Mesenchymal stem cell (in vitro differentiated cells and primary cell): ENCODE measurements at regions not wholly inside any gene's neighbourhood (a gene's known extent, or its start where the extent isn't known, plus 50 kb on each side); places are given as distances from the start of the nearest gene placed in this dataset.

ENCODE experiments used
- DNase-seq: peaks from one replicate; pipeline ENCODE4 v3.0.0-alpha.2; 2013
- H2AFZ ChIP-seq: one replicate; pipeline ENCODE4 v1.6.1; 2013; ENCODE audit warnings: low read depth, mild to moderate bottlenecking, control low read depth, inconsistent platforms, low read length, moderate library complexity
- H2AK5ac ChIP-seq: 2 replicates; pipeline ENCODE4 v1.6.1; 2013; ENCODE audit warnings: low read length, moderate library complexity, mild to moderate bottlenecking, inconsistent platforms; ENCODE audit not compliant: severe bottlenecking
- H2BK120ac ChIP-seq: one replicate; pipeline ENCODE4 v1.6.1; 2013; ENCODE audit warnings: low read depth, mild to moderate bottlenecking, inconsistent platforms, low read length, moderate library complexity
- H2BK12ac ChIP-seq, 2 experiments: one replicate each; pipeline ENCODE4 v1.6.1; 2013; ENCODE audit warnings: inconsistent platforms in 2 of 2, low read length in 2 of 2, mild to moderate bottlenecking in 2 of 2, moderate library complexity in 2 of 2, control low read depth in 1 of 2
- H2BK15ac ChIP-seq: one replicate; pipeline ENCODE4 v1.6.1; 2013; ENCODE audit warnings: mild to moderate bottlenecking, low read depth, inconsistent platforms; ENCODE audit not compliant: poor library complexity, severe bottlenecking
- H2BK5ac ChIP-seq: 2 replicates; pipeline ENCODE4 v1.6.1; 2013; ENCODE audit warnings: low read depth, mild to moderate bottlenecking, low read length, control low read depth, inconsistent platforms; ENCODE audit not compliant: poor library complexity, severe bottlenecking
- H3K14ac ChIP-seq, 2 experiments: one replicate each; pipeline ENCODE4 v1.6.1; 2013; ENCODE audit warnings: inconsistent platforms in 2 of 2, low read length in 2 of 2, control low read depth in 1 of 2, mild to moderate bottlenecking in 1 of 2, moderate library complexity in 1 of 2
- H3K18ac ChIP-seq, 2 experiments: one replicate each; pipeline ENCODE4 v1.6.1; 2013; ENCODE audit warnings: inconsistent platforms in 2 of 2, low read length in 2 of 2, control low read depth in 1 of 2, low read depth in 1 of 2, mild to moderate bottlenecking in 1 of 2
- H3K23ac ChIP-seq, 2 experiments: one replicate each; pipeline ENCODE4 v1.6.1; 2013; ENCODE audit warnings: inconsistent platforms in 2 of 2, low read length in 2 of 2, mild to moderate bottlenecking in 2 of 2, moderate library complexity in 2 of 2, control low read depth in 1 of 2
- H3K27ac ChIP-seq: 2 replicates; pipeline ENCODE4 v1.5.1; 2013; ENCODE audit warnings: mild to moderate bottlenecking, moderate library complexity, low read length, control low read depth, inconsistent platforms; ENCODE audit not compliant: poor library complexity, severe bottlenecking
- H3K27me3 ChIP-seq, 2 experiments: 2 replicates each; pipeline versions ENCODE4 v1.6.1 to v1.7.0; 2013; ENCODE audit warnings: low read length in 2 of 2, mild to moderate bottlenecking in 2 of 2, moderate library complexity in 2 of 2, control low read depth in 1 of 2, inconsistent platforms in 1 of 2; ENCODE audit not compliant: control insufficient read depth in 1 of 2, insufficient read depth in 1 of 2
- H3K36me3 ChIP-seq, 2 experiments: 2 replicates each; pipeline versions ENCODE4 v1.6.1 to v1.7.0; 2013; ENCODE audit warnings: low read length in 2 of 2, control low read depth in 1 of 2, inconsistent platforms in 1 of 2, low read depth in 1 of 2, mild to moderate bottlenecking in 1 of 2; ENCODE audit not compliant: insufficient read depth in 2 of 2, control insufficient read depth in 1 of 2
- H3K4ac ChIP-seq, 2 experiments: one replicate each; pipeline ENCODE4 v1.6.1; 2013; ENCODE audit warnings: inconsistent platforms in 2 of 2, low read length in 2 of 2, mild to moderate bottlenecking in 2 of 2, moderate library complexity in 2 of 2, control low read depth in 1 of 2, low read depth in 1 of 2
- H3K4me1 ChIP-seq: 2 replicates; pipeline ENCODE4 v1.6.1; 2013; ENCODE audit warnings: low read depth, low read length, control low read depth; ENCODE audit not compliant: control insufficient read depth, insufficient read depth
- H3K4me2 ChIP-seq: 2 replicates; pipeline ENCODE4 v1.6.1; 2013; ENCODE audit warnings: low read length, mild to moderate bottlenecking, inconsistent platforms; ENCODE audit not compliant: poor library complexity, severe bottlenecking
- H3K4me3 ChIP-seq, 2 experiments: 2 replicates each; pipeline versions ENCODE4 v1.5.1 to v1.7.0; 2013; ENCODE audit warnings: low read length in 2 of 2, mild to moderate bottlenecking in 2 of 2, control low read depth in 1 of 2, low read depth in 1 of 2; ENCODE audit not compliant: insufficient read depth in 1 of 2
- H3K79me1 ChIP-seq: replicated peaks from 2 replicates; pipeline ENCODE4 v1.6.1; 2013; ENCODE audit warnings: mild to moderate bottlenecking, control low read depth, low read length, inconsistent platforms; ENCODE audit not compliant: poor library complexity, severe bottlenecking
- H3K9ac ChIP-seq: 2 replicates; pipeline ENCODE4 v1.7.0; 2013; ENCODE audit warnings: mild to moderate bottlenecking, low read length, moderate library complexity
- H3K9me3 ChIP-seq: 2 replicates; pipeline ENCODE4 v1.7.0; 2013; ENCODE audit warnings: mild to moderate bottlenecking, low read length; ENCODE audit not compliant: control insufficient read depth
- H4K8ac ChIP-seq: one replicate; pipeline ENCODE4 v1.6.1; 2013; ENCODE audit warnings: inconsistent platforms, mild to moderate bottlenecking, low read length, moderate library complexity
- H4K91ac ChIP-seq: one replicate; pipeline ENCODE4 v1.6.1; 2013; ENCODE audit warnings: mild to moderate bottlenecking, low read length, inconsistent platforms
- WGBS: methylation state at CpG from one replicate; pipeline ENCODE4 v1.1.7; 2013; ENCODE audit warnings: mixed read lengths; 5-methylcytosine and 5-hydroxymethylcytosine counted together

DNA sequence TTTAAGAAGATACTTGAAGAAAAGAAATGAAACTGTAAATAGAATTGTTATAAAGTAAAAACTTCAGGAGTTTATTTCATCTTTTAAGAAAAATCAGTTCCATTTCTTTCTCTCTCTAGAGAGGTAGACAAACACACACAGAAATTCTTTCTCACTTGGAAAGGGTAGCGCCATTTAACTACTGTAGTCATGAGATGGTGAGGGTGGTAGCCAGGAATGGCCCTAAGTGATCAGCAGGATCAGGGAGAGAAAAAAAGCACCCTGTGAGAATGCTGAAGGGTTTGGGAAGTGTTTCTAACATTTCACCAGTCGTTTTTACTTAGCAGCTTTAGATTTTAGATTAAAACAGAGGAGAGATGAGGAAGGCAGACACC lies 205.7 kb upstream of the RUNX1 start:
- Histone ChIP-seq H2BK15ac (no peak overlapping the region), H3K23ac (no peak overlapping the region), H2AFZ (no peak overlapping the region), H4K91ac (no peak overlapping the region), H3K27me3 (no peaks in the 10 kb centered on the region), H3K4me1 (no peaks in the 10 kb centered on the region), H2BK12ac (no peak overlapping the region), H3K4ac (no peak overlapping the region), H3K36me3 (no peaks in the 10 kb centered on the region), H3K9me3 (peaks cover 3% of the 10 kb centered on the region), H3K4me3 (peak overlapping the region in 1 of 2 experiments; percentile 34), H3K14ac (no peak overlapping the region), H3K18ac (no peak overlapping the region), H3K79me1 (no peaks in the 10 kb centered on the region), H2BK5ac (no peak overlapping the region), H3K27ac (no peak overlapping the region), H4K8ac (no peak overlapping the region), H2AK5ac (no peak overlapping the region), H3K9ac (peak overlapping the region; percentile 89), H3K4me2 (no peak overlapping the region), H2BK120ac (no peak overlapping the region)
- DNase-seq = no peak
- 77% methylated on average over 2 of the region's 2 CpGs for WGBS

DNA sequence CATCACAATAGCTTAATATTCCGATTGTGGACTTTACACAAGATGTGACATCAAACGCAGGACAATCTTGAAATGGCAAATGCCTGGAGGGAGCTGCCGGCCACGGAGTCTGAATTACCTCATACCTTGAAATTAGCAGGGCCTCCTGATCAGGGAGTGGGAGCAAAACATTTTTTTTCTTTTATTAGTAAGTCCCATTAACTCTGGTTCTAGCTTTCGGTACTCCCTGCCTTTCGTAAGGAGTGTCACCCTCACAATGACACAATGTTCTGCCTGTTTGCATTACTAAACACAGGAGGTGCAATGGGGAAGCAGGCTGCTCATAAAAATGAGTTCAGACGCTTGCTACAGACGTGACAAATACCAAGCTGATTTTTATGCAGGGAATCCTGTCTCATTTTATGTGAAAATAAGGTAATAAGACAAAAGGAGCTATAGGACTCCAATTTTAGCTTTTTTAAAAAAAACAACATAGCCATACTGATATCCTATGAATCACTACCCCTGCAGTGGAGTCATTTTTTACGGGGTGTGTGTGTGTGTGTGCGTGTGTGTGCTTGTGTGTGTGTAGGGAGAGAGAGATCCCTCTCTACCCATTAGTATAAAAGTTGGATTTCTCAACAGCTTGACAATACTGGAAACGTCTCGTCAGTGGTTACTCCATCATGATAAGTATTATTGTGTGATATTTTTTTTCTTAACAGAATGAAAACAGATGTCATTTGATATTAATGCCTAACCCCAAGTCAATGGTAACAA lies 205.1 kb upstream of the RUNX1 start:
- H3K9ac ChIP-seq = peak overlapping the region; percentile 89
- no peaks in the 10 kb centered on the region for H3K79me1 ChIP-seq
- H2BK12ac ChIP-seq = peak overlapping the region in 1 of 2 experiments; percentile 65
- H3K27me3 ChIP-seq = no peaks in the 10 kb centered on the region
- no peaks in the 10 kb centered on the region for H3K4me1 ChIP-seq
- WGBS = 93% methylated on average over 6 of the region's 12 CpGs
- peak overlapping the region in 1 of 2 experiments; percentile 45 for H3K4me3 ChIP-seq
- no peak overlapping the region for H3K14ac ChIP-seq
- no peak overlapping the region for H3K4ac ChIP-seq
- no peak overlapping the region for H2BK120ac ChIP-seq
- H4K91ac ChIP-seq = no peak overlapping the region
- no peak overlapping the region for H3K4me2 ChIP-seq
- no peak overlapping the region for H3K18ac ChIP-seq
- no peak overlapping the region for H2BK5ac ChIP-seq
- H3K27ac ChIP-seq = no peak overlapping the region
- H4K8ac ChIP-seq = no peak overlapping the region
- no peak overlapping the region for H3K23ac ChIP-seq
- no peaks in the 10 kb centered on the region for H3K36me3 ChIP-seq
- H3K9me3 ChIP-seq = peaks cover 3% of the 10 kb centered on the region
- DNase-seq = peak; percentile 32
- H2AFZ ChIP-seq = no peak overlapping the region
- no peak overlapping the region for H2BK15ac ChIP-seq
- H2AK5ac ChIP-seq = no peak overlapping the region

DNA sequence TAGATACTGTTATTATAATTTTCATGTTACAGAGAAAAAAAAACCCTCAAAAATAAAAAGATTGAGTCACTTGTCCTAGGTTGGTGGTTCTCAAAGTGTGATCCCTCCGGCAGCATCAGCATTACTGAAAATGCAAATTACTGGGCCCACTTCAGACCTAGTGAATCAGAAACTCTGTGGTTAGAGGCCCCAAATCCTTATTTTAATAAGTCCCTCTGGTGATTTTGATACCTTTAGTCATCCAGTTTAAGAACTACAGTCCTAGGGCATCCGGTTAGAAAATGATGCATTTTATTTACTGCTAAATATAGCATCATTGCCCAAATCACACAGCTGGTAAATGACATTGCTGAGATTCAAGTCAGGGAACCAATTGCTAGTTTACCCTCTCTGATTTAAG lies 203.7 kb upstream of the RUNX1 start:
- no peak overlapping the region for H2BK15ac ChIP-seq
- H3K79me1 ChIP-seq = no peaks in the 10 kb centered on the region
- H3K14ac ChIP-seq = no peak overlapping the region
- WGBS = 81% methylated on average over 2 of the region's 2 CpGs
- H2BK5ac ChIP-seq = no peak overlapping the region
- no peak overlapping the region for H3K4me2 ChIP-seq
- H3K4me3 ChIP-seq = no peak overlapping the region
- H3K27me3 ChIP-seq = no peaks in the 10 kb centered on the region
- peak overlapping the region; percentile 89 for H3K9ac ChIP-seq
- no peak overlapping the region for H2BK12ac ChIP-seq
- H3K18ac ChIP-seq = no peak overlapping the region
- H4K91ac ChIP-seq = no peak overlapping the region
- H3K36me3 ChIP-seq = no peaks in the 10 kb centered on the region
- H3K27ac ChIP-seq = no peak overlapping the region
- no peak overlapping the region for H2AFZ ChIP-seq
- DNase-seq = no peak
- no peak overlapping the region for H2BK120ac ChIP-seq
- no peak overlapping the region for H4K8ac ChIP-seq
- H3K23ac ChIP-seq = no peak overlapping the region
- H3K9me3 ChIP-seq = peaks cover 3% of the 10 kb centered on the region
- H3K4ac ChIP-seq = no peak overlapping the region
- no peaks in the 10 kb centered on the region for H3K4me1 ChIP-seq
- no peak overlapping the region for H2AK5ac ChIP-seq

DNA sequence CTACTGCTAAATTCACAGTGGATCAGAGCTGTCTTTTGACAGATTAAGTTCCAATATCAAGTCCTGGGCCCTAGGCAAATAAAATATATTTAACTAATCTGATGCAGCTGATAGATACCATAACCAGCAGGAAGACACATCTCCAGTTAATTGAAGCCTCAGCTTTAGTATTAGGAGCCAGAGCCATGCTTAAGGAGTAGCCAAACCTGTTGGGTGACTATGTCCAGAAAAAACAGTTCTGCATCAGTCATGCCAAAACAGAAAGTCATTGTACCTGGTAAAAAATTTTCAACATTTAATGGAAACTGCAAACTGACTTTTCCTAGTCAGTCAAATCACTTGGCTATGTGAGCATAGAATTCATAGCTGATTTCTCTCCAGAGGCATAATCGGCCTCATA lies 200.5 kb upstream of the RUNX1 start:
- Histone ChIP-seq H3K18ac (no peak overlapping the region), H3K4me2 (no peak overlapping the region), H3K9me3 (peaks cover 3% of the 10 kb centered on the region), H3K36me3 (no peaks in the 10 kb centered on the region), H3K27ac (no peak overlapping the region), H3K4me1 (no peaks in the 10 kb centered on the region), H2BK12ac (no peak overlapping the region), H3K4me3 (no peak overlapping the region), H4K91ac (no peak overlapping the region), H2AK5ac (no peak overlapping the region), H2AFZ (no peak overlapping the region), H3K23ac (no peak overlapping the region), H3K9ac (no peak overlapping the region), H4K8ac (no peak overlapping the region), H3K79me1 (no peaks in the 10 kb centered on the region), H3K4ac (no peak overlapping the region), H2BK5ac (no peak overlapping the region), H3K14ac (no peak overlapping the region), H2BK15ac (no peak overlapping the region), H2BK120ac (no peak overlapping the region), H3K27me3 (no peaks in the 10 kb centered on the region)
- no CpG with 5 or more reads among the region's 1 CpG for WGBS
- DNase-seq = no peak
